ENCODE measurements at regions not wholly inside any gene's neighbourhood (a gene's known extent, or its start where the extent isn't known, plus 50 kb on each side); places are given as distances from the start of the nearest gene placed in this dataset.

- no peaks in the 10 kb centered on the region for H3K4me1 Mint-ChIP-seq (ENCODE audit: low read depth)
- intact Hi-C loops (cut with DNase I, micrococcal nuclease): no loop called here
- Histone ChIP-seq H3K27ac (ENCODE audit: low read depth in 1 of 2, low read length in 2 of 2) (no peak overlapping the region), H3K36me3 (ENCODE audit: insufficient read depth, low read length) (no peaks in the 10 kb centered on the region), H3K4me1 (ENCODE audit: insufficient read depth, low read length) (no peaks in the 10 kb centered on the region), H3K9me3 (ENCODE audit: control insufficient read depth in 1 of 2, insufficient read depth in 1 of 2, low read length in 2 of 2) (peaks cover 0 to 4% of the 10 kb centered on the region in 2 experiments), H3K27me3 (ENCODE audit: control insufficient read depth in 1 of 2, insufficient read depth in 2 of 2, low read length in 2 of 2) (no peaks in the 10 kb centered on the region), H3K4me3 (ENCODE audit: low read length) (no peak overlapping the region)
- H3K27ac Mint-ChIP-seq: no peak overlapping the region
- H3K4me3 Mint-ChIP-seq: no peak overlapping the region
- TF ChIP-seq, protein P1, sequence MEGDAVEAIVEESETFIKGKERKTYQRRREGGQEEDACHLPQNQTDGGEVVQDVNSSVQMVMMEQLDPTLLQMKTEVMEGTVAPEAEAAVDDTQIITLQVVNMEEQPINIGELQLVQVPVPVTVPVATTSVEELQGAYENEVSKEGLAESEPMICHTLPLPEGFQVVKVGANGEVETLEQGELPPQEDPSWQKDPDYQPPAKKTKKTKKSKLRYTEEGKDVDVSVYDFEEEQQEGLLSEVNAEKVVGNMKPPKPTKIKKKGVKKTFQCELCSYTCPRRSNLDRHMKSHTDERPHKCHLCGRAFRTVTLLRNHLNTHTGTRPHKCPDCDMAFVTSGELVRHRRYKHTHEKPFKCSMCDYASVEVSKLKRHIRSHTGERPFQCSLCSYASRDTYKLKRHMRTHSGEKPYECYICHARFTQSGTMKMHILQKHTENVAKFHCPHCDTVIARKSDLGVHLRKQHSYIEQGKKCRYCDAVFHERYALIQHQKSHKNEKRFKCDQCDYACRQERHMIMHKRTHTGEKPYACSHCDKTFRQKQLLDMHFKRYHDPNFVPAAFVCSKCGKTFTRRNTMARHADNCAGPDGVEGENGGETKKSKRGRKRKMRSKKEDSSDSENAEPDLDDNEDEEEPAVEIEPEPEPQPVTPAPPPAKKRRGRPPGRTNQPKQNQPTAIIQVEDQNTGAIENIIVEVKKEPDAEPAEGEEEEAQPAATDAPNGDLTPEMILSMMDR (IDR thresholded peaks at IDR 0.05): no peak
- no peaks in the 10 kb centered on the region for H3K36me3 Mint-ChIP-seq (ENCODE audit: low read depth)
- DNase-seq: no peak
- CTCF ChIA-PET: no interaction called here
- no peaks in the 10 kb centered on the region for H3K9me3 Mint-ChIP-seq
- H3K27me3 Mint-ChIP-seq: peaks cover 5% of the 10 kb centered on the region
- POLR2A ChIA-PET: no interaction called here
- ATAC-seq (ENCODE audit: poor library complexity): no peak
These were observed 107.9 kb upstream of the GNG12 start for GRCh38 chr1:67941155-67941554.

- CTCF ChIA-PET: no interaction called here
- TF ChIP-seq, protein P1 (IDR thresholded peaks at IDR 0.05): no peak
- peaks cover 11% of the 10 kb centered on the region for H3K27me3 Mint-ChIP-seq
- no peaks in the 10 kb centered on the region for H3K4me1 ChIP-seq (ENCODE audit: insufficient read depth, low read length)
- no peaks in the 10 kb centered on the region for H3K36me3 Mint-ChIP-seq (ENCODE audit: low read depth)
- H3K4me3 ChIP-seq (ENCODE audit: low read length): no peak overlapping the region
- H3K4me3 Mint-ChIP-seq: no peak overlapping the region
- DNase-seq (no peak), ATAC-seq (ENCODE audit: poor library complexity) (no peak)
- H3K27me3 ChIP-seq (ENCODE audit: control insufficient read depth in 1 of 2, insufficient read depth in 2 of 2, low read length in 2 of 2): no peaks in the 10 kb centered on the region
- H3K4me1 Mint-ChIP-seq (ENCODE audit: low read depth): no peaks in the 10 kb centered on the region
- peaks cover 0 to 4% of the 10 kb centered on the region in 2 experiments for H3K9me3 ChIP-seq (ENCODE audit: control insufficient read depth in 1 of 2, insufficient read depth in 1 of 2, low read length in 2 of 2)
- POLR2A ChIA-PET: no interaction called here
- H3K9me3 Mint-ChIP-seq: no peaks in the 10 kb centered on the region
- H3K27ac Mint-ChIP-seq: no peak overlapping the region
- no peaks in the 10 kb centered on the region for H3K36me3 ChIP-seq (ENCODE audit: insufficient read depth, low read length)
- no peak overlapping the region for H3K27ac ChIP-seq (ENCODE audit: low read depth in 1 of 2, low read length in 2 of 2)
- intact Hi-C loops (cut with DNase I, micrococcal nuclease): no loop called here
These were observed 106.7 kb upstream of the GNG12 start for GRCh38 chr1:67939942-67940341.

DNA sequence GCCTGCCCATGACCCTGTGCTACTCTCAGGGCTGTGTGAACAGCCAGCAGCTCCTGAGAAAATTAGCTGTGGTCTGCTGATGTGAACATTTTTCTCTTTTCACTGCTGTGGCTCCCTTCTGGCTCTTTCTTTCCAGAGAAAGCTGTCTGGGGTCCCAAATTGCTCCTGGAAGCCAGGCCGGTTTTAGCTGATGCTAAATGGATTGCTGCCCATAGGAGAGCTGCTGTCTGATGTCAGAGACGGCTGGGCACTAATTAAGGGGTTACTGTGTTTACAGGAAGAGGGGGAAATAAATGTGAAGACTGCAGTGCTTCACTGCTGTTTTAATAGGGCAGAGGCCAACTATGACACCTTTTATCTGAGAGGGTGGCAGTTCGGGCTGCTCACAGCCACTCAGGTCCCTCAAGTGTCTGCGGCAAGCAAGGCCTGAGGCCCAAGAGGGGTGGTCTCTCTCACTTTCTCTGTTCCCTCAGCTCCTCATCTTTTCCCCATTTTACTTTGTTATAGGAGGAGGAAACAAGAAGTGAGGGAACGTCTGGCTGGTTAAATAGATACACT lies 106.0 kb upstream of the GNG12 start:
- TF ChIP-seq, protein P1 (IDR thresholded peaks at IDR 0.05): no peak
- CTCF ChIA-PET: no interaction called here
- DNase-seq (no peak), ATAC-seq (ENCODE audit: poor library complexity) (no peak)
- no peaks in the 10 kb centered on the region for H3K36me3 ChIP-seq (ENCODE audit: insufficient read depth, low read length)
- Mint-ChIP-seq H3K4me3 (no peak overlapping the region), H3K9me3 (no peaks in the 10 kb centered on the region), H3K36me3 (ENCODE audit: low read depth) (no peaks in the 10 kb centered on the region), H3K27me3 (peaks cover 11% of the 10 kb centered on the region), H3K4me1 (ENCODE audit: low read depth) (no peaks in the 10 kb centered on the region), H3K27ac (no peak overlapping the region)
- H3K4me1 ChIP-seq (ENCODE audit: insufficient read depth, low read length): no peaks in the 10 kb centered on the region
- intact Hi-C loops (cut with DNase I, micrococcal nuclease): no loop called here
- H3K9me3 ChIP-seq (ENCODE audit: control insufficient read depth in 1 of 2, insufficient read depth in 1 of 2, low read length in 2 of 2): peaks cover 0 to 4% of the 10 kb centered on the region in 2 experiments
- H3K4me3 ChIP-seq (ENCODE audit: low read length): no peak overlapping the region
- H3K27me3 ChIP-seq (ENCODE audit: control insufficient read depth in 1 of 2, insufficient read depth in 2 of 2, low read length in 2 of 2): no peaks in the 10 kb centered on the region
- H3K27ac ChIP-seq (ENCODE audit: low read depth in 1 of 2, low read length in 2 of 2): no peak overlapping the region
- POLR2A ChIA-PET: no interaction called here

Measured in CD4-positive, alpha-beta T cell (primary cell).